A673 (cell line): ENCODE measurements at regions not wholly inside any gene's neighbourhood (a gene's known extent, or its start where the extent isn't known, plus 50 kb on each side); places are given as distances from the start of the nearest gene placed in this dataset.

Source experiments
- CTCF ChIP-seq: fragments of 300-800, 200-600 bp; sonication (generic); conservative IDR thresholded peaks from 2 replicates; pipeline ENCODE4 v1.5.1; 2017; ENCODE audit warnings: low read depth, mild to moderate bottlenecking, antibody characterized with exemption, low read length, moderate library complexity, mixed read lengths
- EZH2 ChIP-seq: fragments of 200-600 bp; sonication (generic); IDR thresholded peaks from 2 replicates; pipeline ENCODE4 v1.6.1; 2017; ENCODE audit warnings: borderline replicate concordance, low read depth, mild to moderate bottlenecking, mixed read lengths, antibody characterized with exemption, low read length; ENCODE audit not compliant: poor library complexity, severe bottlenecking

GRCh38 chr4:111519683-111520082 lies 625.6 kb upstream of the FAM241A start:
- TF ChIP-seq CTCF (no peak), EZH2 (no peak)
